ENCODE measurements at regions not wholly inside any gene's neighbourhood (a gene's known extent, or its start where the extent isn't known, plus 50 kb on each side); places are given as distances from the start of the nearest gene placed in this dataset.
"Not testable (repeated sequence)": the region's sequence is repeated elsewhere in the genome, so short reads cannot be mapped to it uniquely, and the experiment has no call there.

DNA sequence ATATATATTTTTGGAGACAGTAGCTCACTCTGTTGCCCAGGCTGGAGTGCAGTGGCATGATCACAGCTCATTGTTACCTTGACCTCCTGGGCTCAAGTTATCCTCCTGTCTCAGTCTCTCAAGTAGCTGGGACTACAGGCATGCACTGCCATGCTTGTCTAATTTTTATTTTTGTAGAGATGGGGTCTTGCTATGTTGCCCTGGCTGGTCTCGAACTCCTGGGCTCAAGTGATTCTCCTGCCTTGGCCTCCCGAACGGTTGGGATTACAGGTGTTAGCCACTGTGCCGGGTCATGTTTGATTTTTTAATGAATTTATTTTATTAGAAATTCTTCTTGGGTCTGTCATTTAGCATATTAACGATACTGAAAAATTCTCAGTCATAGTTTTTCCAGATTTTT, 70.5 kb downstream of the TMEM270 start:
- 91 to 96% (median 93%) methylated on average over 5 of the region's 5 CpGs for WGBS, 3 donors
- TF ChIP-seq, protein P1, sequence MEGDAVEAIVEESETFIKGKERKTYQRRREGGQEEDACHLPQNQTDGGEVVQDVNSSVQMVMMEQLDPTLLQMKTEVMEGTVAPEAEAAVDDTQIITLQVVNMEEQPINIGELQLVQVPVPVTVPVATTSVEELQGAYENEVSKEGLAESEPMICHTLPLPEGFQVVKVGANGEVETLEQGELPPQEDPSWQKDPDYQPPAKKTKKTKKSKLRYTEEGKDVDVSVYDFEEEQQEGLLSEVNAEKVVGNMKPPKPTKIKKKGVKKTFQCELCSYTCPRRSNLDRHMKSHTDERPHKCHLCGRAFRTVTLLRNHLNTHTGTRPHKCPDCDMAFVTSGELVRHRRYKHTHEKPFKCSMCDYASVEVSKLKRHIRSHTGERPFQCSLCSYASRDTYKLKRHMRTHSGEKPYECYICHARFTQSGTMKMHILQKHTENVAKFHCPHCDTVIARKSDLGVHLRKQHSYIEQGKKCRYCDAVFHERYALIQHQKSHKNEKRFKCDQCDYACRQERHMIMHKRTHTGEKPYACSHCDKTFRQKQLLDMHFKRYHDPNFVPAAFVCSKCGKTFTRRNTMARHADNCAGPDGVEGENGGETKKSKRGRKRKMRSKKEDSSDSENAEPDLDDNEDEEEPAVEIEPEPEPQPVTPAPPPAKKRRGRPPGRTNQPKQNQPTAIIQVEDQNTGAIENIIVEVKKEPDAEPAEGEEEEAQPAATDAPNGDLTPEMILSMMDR (IDR thresholded peaks at IDR 0.05) = no peak
- Histone ChIP-seq H3K27ac (no peak overlapping the region), H3K4me1 (no peaks in the 10 kb centered on the region), H3K36me3 (ENCODE audit: insufficient read depth in 1 of 2, low read depth in 1 of 2) (no peaks in the 10 kb centered on the region), H3K4me3 (no peak overlapping the region), H3K9me3 (no peaks in the 10 kb centered on the region), H3K27me3 (ENCODE audit: insufficient read depth in 3 of 3, low read length in 2 of 3) (no peaks in the 10 kb centered on the region)
- intact Hi-C loops (cut with DNase I) = no loop called here
- DNase-seq (no peak), ATAC-seq (no peak)

GRCh38 chr7:73932364-73932763, 71.4 kb downstream of the TMEM270 start:
- H3K4me3 ChIP-seq = no peak overlapping the region
- intact Hi-C loops (cut with DNase I) = no loop called here
- no peak for DNase-seq
- H3K36me3 ChIP-seq (ENCODE audit: insufficient read depth in 1 of 2, low read depth in 1 of 2) = no peaks in the 10 kb centered on the region
- H3K4me1 ChIP-seq = no peaks in the 10 kb centered on the region
- H3K27ac ChIP-seq = no peak overlapping the region
- no peaks in the 10 kb centered on the region for H3K9me3 ChIP-seq
- 82 to 92% (median 90%) methylated on average over 4 of the region's 4 CpGs for WGBS, 3 donors
- TF ChIP-seq, protein P1 (IDR thresholded peaks at IDR 0.05) = no peak
- no peaks in the 10 kb centered on the region for H3K27me3 ChIP-seq (ENCODE audit: insufficient read depth in 3 of 3, low read length in 2 of 3)
- ATAC-seq = no peak

DNA sequence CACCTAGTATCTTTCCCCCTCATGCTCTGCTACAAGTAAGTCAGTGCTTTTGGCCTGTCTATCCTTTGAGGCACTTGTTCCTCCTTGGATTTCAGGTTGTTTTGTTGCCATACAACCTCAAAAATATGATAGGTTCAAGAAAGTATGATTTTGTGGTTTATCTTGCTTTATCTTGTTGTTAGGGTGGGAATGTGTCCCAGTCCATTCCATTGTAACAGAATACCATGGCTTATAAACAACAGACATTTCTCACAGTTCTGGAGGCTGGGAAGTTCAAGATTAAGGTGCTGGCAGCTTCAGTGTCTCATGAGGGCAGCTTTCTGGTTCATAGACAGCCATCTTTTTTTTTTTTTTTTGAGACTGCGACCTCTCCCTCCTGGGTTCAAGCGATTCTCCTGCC, 72.1 kb downstream of the TMEM270 start:
- no peak for DNase-seq
- TF ChIP-seq, protein P1 (IDR thresholded peaks at IDR 0.05) = no peak
- intact Hi-C loops (cut with DNase I) = no loop called here
- Histone ChIP-seq H3K9me3 (no peaks in the 10 kb centered on the region), H3K36me3 (ENCODE audit: insufficient read depth in 1 of 2, low read depth in 1 of 2) (no peaks in the 10 kb centered on the region), H3K4me1 (no peaks in the 10 kb centered on the region), H3K27me3 (ENCODE audit: insufficient read depth in 3 of 3, low read length in 2 of 3) (no peaks in the 10 kb centered on the region), H3K27ac (no peak overlapping the region), H3K4me3 (no peak overlapping the region)
- WGBS, 3 donors = 85 to 95% (median 90%) methylated on average over 2 of the region's 2 CpGs
- no peak for ATAC-seq

GRCh38 chr7:73936967-73937366, 76.0 kb downstream of the TMEM270 start:
- Histone ChIP-seq H3K4me3 (no peak overlapping the region), H3K27me3 (ENCODE audit: insufficient read depth in 3 of 3, low read length in 2 of 3) (no peaks in the 10 kb centered on the region), H3K27ac (no peak overlapping the region), H3K9me3 (peaks cover 17% of the 10 kb centered on the region), H3K4me1 (no peaks in the 10 kb centered on the region), H3K36me3 (ENCODE audit: insufficient read depth in 1 of 2, low read depth in 1 of 2) (no peaks in the 10 kb centered on the region)
- TF ChIP-seq, protein P1 (IDR thresholded peaks at IDR 0.05) = no peak
- 70 to 74% (median 72%) methylated on average over 4 of the region's 4 CpGs for WGBS, 3 donors
- no peak for ATAC-seq
- no peak for DNase-seq
- intact Hi-C loops (cut with DNase I) = no loop called here

GRCh38 chr7:73937650-73938049, 76.7 kb downstream of the TMEM270 start:
- H3K27ac ChIP-seq; H3K27me3 ChIP-seq (ENCODE audit: insufficient read depth in 3 of 3, low read length in 2 of 3); intact Hi-C loops (cut with DNase I); H3K36me3 ChIP-seq (ENCODE audit: insufficient read depth in 1 of 2, low read depth in 1 of 2); H3K4me1 ChIP-seq; H3K4me3 ChIP-seq; ATAC-seq: not testable (repeated sequence)
- peaks cover 17% of the 10 kb centered on the region for H3K9me3 ChIP-seq
- 65 to 90% (median 70%) methylated on average over 5 of the region's 5 CpGs for WGBS, 3 donors
- peak in 1 of 2 donors; percentile 16 for DNase-seq
